Smooth muscle cell (in vitro differentiated cells): ENCODE measurements at regions not wholly inside any gene's neighbourhood (a gene's known extent, or its start where the extent isn't known, plus 50 kb on each side); places are given as distances from the start of the nearest gene placed in this dataset.

ENCODE experiments used
- DNase-seq: peaks from one replicate; lab custom pipeline; 2025; ENCODE audit not compliant: unreplicated experiment; lab: John Stamatoyannopoulos, UW
- H2AFZ ChIP-seq: fragments of 200-600 bp; sonication (generic); 2 replicates; pipeline ENCODE4 v1.6.0; 2016; ENCODE audit warnings: antibody characterized with exemption, low read depth, mild to moderate bottlenecking
- H3F3A ChIP-seq: fragments of 200-600 bp; sonication (generic); 2 replicates; pipeline ENCODE4 v1.6.0; 2017; ENCODE audit warnings: antibody characterized with exemption, low read depth
- H3K27ac ChIP-seq: fragments of 200-600 bp; sonication (generic); 2 replicates; pipeline ENCODE4 v1.5.1; 2016; ENCODE audit warnings: low read depth, mild to moderate bottlenecking
- H3K27me3 ChIP-seq: fragments of 200-600 bp; sonication (generic); 2 replicates; pipeline ENCODE4 v1.6.1; 2016; ENCODE audit warnings: low read depth, mild to moderate bottlenecking
- H3K36me3 ChIP-seq: fragments of 200-600 bp; sonication (generic); 2 replicates; pipeline ENCODE4 v1.5.1; 2016; ENCODE audit warnings: low read depth
- H3K4me1 ChIP-seq: fragments of 200-600 bp; sonication (generic); 2 replicates; pipeline ENCODE4 v1.5.1; 2016; ENCODE audit warnings: low read depth
- H3K4me2 ChIP-seq: fragments of 200-600 bp; sonication (generic); 2 replicates; pipeline ENCODE4 v1.6.0; 2016; ENCODE audit warnings: mild to moderate bottlenecking
- H3K4me3 ChIP-seq: fragments of 200-600 bp; sonication (generic); 2 replicates; pipeline ENCODE4 v1.5.1; 2016; ENCODE audit warnings: mild to moderate bottlenecking
- H3K79me2 ChIP-seq: fragments of 200-600 bp; sonication (generic); 2 replicates; pipeline ENCODE4 v1.6.0; 2016; ENCODE audit warnings: low read depth, mild to moderate bottlenecking
- H3K9ac ChIP-seq: fragments of 200-600 bp; sonication (generic); 2 replicates; pipeline ENCODE4 v1.6.0; 2016; ENCODE audit warnings: low read depth
- H3K9me3 ChIP-seq: fragments of 200-600 bp; sonication (generic); replicated peaks from 2 replicates; pipeline ENCODE4 v1.5.1; 2016; ENCODE audit warnings: low read depth
- H4K20me1 ChIP-seq: fragments of 200-600 bp; sonication (generic); 2 replicates; pipeline ENCODE4 v1.6.0; 2016; ENCODE audit warnings: low read depth
- WGBS: methylation state at CpG from one replicate; pipeline ENCODE4 v1.1.7; 2016; ENCODE audit warnings: low lambda C conversion rate; 5-methylcytosine and 5-hydroxymethylcytosine counted together
- TF ChIP-seq, protein P1 (sequence below): fragments of 200-600 bp; sonication (generic); IDR thresholded peaks from 2 replicates; pipeline ENCODE4 v1.5.1; 2017; ENCODE audit warnings: borderline replicate concordance, mild to moderate bottlenecking, antibody characterized with exemption; ENCODE audit not compliant: insufficient read depth, poor library complexity, severe bottlenecking

DNA sequence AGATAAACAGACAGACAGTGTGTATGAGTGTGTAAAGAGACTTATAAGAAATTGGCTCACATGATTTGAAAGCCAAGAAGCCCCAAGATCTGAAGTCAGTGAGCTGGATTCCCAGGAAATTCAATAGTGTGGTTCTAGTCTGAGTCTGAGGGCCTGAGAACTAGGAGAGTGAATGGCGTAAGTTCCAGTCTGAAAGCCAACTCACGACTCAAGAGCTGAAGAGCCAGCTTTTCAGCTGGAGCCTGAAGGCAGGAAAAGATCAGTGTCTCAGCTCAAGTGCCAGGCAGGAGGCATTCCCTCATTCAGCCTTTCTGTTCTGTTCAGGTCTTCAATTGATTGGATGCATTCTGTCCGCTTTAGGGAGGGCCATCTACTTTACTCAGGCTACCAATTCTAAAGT is 257.2 kb downstream of the PLPP3 start:
- no peak for DNase-seq
- H3K9me3 ChIP-seq = no peaks in the 10 kb centered on the region

GRCh38 chr1:56321150-56321490 is 258.2 kb downstream of the PLPP3 start:
- H3K4me3 ChIP-seq = no peak overlapping the region
- H3K9me3 ChIP-seq = no peaks in the 10 kb centered on the region
- TF ChIP-seq, protein P1, sequence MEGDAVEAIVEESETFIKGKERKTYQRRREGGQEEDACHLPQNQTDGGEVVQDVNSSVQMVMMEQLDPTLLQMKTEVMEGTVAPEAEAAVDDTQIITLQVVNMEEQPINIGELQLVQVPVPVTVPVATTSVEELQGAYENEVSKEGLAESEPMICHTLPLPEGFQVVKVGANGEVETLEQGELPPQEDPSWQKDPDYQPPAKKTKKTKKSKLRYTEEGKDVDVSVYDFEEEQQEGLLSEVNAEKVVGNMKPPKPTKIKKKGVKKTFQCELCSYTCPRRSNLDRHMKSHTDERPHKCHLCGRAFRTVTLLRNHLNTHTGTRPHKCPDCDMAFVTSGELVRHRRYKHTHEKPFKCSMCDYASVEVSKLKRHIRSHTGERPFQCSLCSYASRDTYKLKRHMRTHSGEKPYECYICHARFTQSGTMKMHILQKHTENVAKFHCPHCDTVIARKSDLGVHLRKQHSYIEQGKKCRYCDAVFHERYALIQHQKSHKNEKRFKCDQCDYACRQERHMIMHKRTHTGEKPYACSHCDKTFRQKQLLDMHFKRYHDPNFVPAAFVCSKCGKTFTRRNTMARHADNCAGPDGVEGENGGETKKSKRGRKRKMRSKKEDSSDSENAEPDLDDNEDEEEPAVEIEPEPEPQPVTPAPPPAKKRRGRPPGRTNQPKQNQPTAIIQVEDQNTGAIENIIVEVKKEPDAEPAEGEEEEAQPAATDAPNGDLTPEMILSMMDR = no peak
- no peaks in the 10 kb centered on the region for H3K27me3 ChIP-seq
- H3K27ac ChIP-seq = no peak overlapping the region
- H3K79me2 ChIP-seq = no peaks in the 10 kb centered on the region
- no peaks in the 10 kb centered on the region for H3K4me1 ChIP-seq
- no peak overlapping the region for H3K4me2 ChIP-seq
- H3F3A ChIP-seq = no peaks in the 10 kb centered on the region
- H4K20me1 ChIP-seq = no peaks in the 10 kb centered on the region
- WGBS = 97% methylated on average over 4 of the region's 4 CpGs
- no peaks in the 10 kb centered on the region for H3K36me3 ChIP-seq
- DNase-seq = no peak
- H2AFZ ChIP-seq = no peak overlapping the region
- no peak overlapping the region for H3K9ac ChIP-seq

More for the DNA sequence above, 257.2 kb downstream of the PLPP3 start:
- H3K36me3 ChIP-seq = no peaks in the 10 kb centered on the region
- no peak overlapping the region for H3K27ac ChIP-seq
- H3K27me3 ChIP-seq = no peaks in the 10 kb centered on the region
- H3F3A ChIP-seq = no peaks in the 10 kb centered on the region
- TF ChIP-seq, protein P1 = no peak
- WGBS = 81% methylated on average over 3 of the region's 3 CpGs
- no peak overlapping the region for H2AFZ ChIP-seq
- no peaks in the 10 kb centered on the region for H3K79me2 ChIP-seq
- no peaks in the 10 kb centered on the region for H4K20me1 ChIP-seq
- H3K4me3 ChIP-seq = no peak overlapping the region
- H3K9ac ChIP-seq = no peak overlapping the region
- no peak overlapping the region for H3K4me2 ChIP-seq
- no peaks in the 10 kb centered on the region for H3K4me1 ChIP-seq

DNA sequence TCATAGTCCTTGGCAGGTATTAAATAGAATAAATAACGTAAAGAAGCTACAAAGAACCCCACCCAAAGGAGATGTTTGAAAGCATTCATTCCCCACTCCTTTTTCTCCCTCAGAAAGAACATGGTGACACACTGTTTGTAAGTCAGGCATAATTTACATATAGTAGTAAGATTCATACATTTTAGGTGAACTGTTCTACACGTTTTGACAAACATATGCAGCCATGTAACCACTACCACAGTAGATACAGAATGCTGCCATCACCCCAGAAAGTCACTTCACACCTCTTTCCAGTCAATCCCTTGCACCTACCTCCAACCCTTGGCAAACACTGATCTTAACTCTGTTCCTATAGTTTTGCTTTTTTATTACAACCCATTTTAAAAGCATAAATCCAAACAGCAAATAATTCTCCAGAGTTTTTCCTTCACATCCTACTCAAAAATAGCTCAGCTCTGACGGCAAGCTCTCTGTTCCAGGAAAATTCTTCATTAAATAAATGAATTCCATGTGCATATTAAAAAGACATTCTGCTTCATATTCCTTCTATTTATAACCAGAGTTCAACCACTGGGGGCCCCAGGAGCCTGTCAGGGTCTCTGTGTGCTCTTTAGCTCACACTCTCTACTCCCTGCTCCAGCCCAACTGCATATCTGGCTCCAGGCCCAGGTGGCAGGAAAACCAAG is 258.8 kb downstream of the PLPP3 start:
- no peak overlapping the region for H3K27ac ChIP-seq
- WGBS = 80% methylated on average over 3 of the region's 3 CpGs

GRCh38 chr1:56317722-56318121 is 261.6 kb downstream of the PLPP3 start:
- Histone ChIP-seq H3K9ac (no peak overlapping the region), H3K9me3 (no peaks in the 10 kb centered on the region), H3K79me2 (no peaks in the 10 kb centered on the region), H3K27ac (no peak overlapping the region), H3K4me3 (no peak overlapping the region), H3K27me3 (no peaks in the 10 kb centered on the region), H4K20me1 (no peaks in the 10 kb centered on the region), H3F3A (no peaks in the 10 kb centered on the region), H3K36me3 (no peaks in the 10 kb centered on the region), H3K4me2 (no peak overlapping the region), H3K4me1 (no peaks in the 10 kb centered on the region), H2AFZ (no peak overlapping the region)
- TF ChIP-seq, protein P1 = no peak
- no peak for DNase-seq
- WGBS = 93% methylated on average over 8 of the region's 8 CpGs

More for the DNA sequence above, 258.8 kb downstream of the PLPP3 start:
- Histone ChIP-seq H3K36me3 (no peaks in the 10 kb centered on the region), H3K27me3 (no peaks in the 10 kb centered on the region), H3K79me2 (no peaks in the 10 kb centered on the region), H3K9me3 (no peaks in the 10 kb centered on the region), H3K4me2 (no peak overlapping the region), H3K4me3 (no peak overlapping the region), H3K4me1 (no peaks in the 10 kb centered on the region), H3K9ac (no peak overlapping the region), H2AFZ (no peak overlapping the region), H4K20me1 (no peaks in the 10 kb centered on the region), H3F3A (no peaks in the 10 kb centered on the region)
- TF ChIP-seq, protein P1 = no peak
- no peak for DNase-seq
